HG03196 (cell line): ENCODE measurements at regions not wholly inside any gene's neighbourhood (a gene's known extent, or its start where the extent isn't known, plus 50 kb on each side); places are given as distances from the start of the nearest gene placed in this dataset.

Experiments
- ATAC-seq: cut with Tn5 transposase; IDR thresholded peaks from one replicate; pipeline ENCODE4 v1.9.1; 2021; ENCODE audit not compliant: unreplicated experiment

- no peak for ATAC-seq
These were observed 379.1 kb upstream of the KIRREL3 start for GRCh38 chr11:127379686-127380085.

- no peak for ATAC-seq
These were observed 375.7 kb upstream of the KIRREL3 start for GRCh38 chr11:127376301-127376700.

- no peak for ATAC-seq
These were observed 368.8 kb upstream of the KIRREL3 start for GRCh38 chr11:127369356-127369755.

- no peak for ATAC-seq
These were observed 362.3 kb upstream of the KIRREL3 start for GRCh38 chr11:127362754-127363308.

- ATAC-seq = no peak
These were observed 357.6 kb upstream of the KIRREL3 start for GRCh38 chr11:127358160-127358559.

- no peak for ATAC-seq
These were observed 349.9 kb upstream of the KIRREL3 start for GRCh38 chr11:127350476-127350875.

GRCh38 chr11:127345819-127346459 lies 345.4 kb upstream of the KIRREL3 start:
- no peak for ATAC-seq

GRCh38 chr11:127340438-127340837 lies 339.9 kb upstream of the KIRREL3 start:
- ATAC-seq = no peak

- ATAC-seq = no peak
These were observed 338.8 kb upstream of the KIRREL3 start for GRCh38 chr11:127339376-127339775.

- ATAC-seq = no peak
These were observed 338.1 kb upstream of the KIRREL3 start for GRCh38 chr11:127338380-127339259.

- no peak for ATAC-seq
These were observed 333.9 kb upstream of the KIRREL3 start for GRCh38 chr11:127334466-127334865.

GRCh38 chr11:127332896-127333295 lies 332.3 kb upstream of the KIRREL3 start:
- no peak for ATAC-seq

GRCh38 chr11:127330044-127330443 lies 329.5 kb upstream of the KIRREL3 start:
- ATAC-seq = no peak

- no peak for ATAC-seq
These were observed 307.7 kb upstream of the KIRREL3 start for GRCh38 chr11:127308291-127308690.

GRCh38 chr11:127307700-127308099 lies 307.1 kb upstream of the KIRREL3 start:
- ATAC-seq = no peak

GRCh38 chr11:127304634-127305033 lies 304.1 kb upstream of the KIRREL3 start:
- no peak for ATAC-seq

GRCh38 chr11:127288926-127289325 lies 288.4 kb upstream of the KIRREL3 start:
- no peak for ATAC-seq

- ATAC-seq = no peak
These were observed 281.0 kb upstream of the KIRREL3 start for GRCh38 chr11:127281534-127281933.

GRCh38 chr11:127275774-127276173 lies 275.2 kb upstream of the KIRREL3 start:
- ATAC-seq = no peak

GRCh38 chr11:127274328-127274676 lies 273.7 kb upstream of the KIRREL3 start:
- ATAC-seq = no peak

GRCh38 chr11:127273593-127274327 lies 273.2 kb upstream of the KIRREL3 start:
- no peak for ATAC-seq
